Ishikawa (cell line): ENCODE measurements at regions not wholly inside any gene's neighbourhood (a gene's known extent, or its start where the extent isn't known, plus 50 kb on each side); places are given as distances from the start of the nearest gene placed in this dataset.

Source experiments
- CEBPB ChIP-seq: IDR thresholded peaks from 2 replicates; pipeline ENCODE4 v1.6.1; 2012
- CREB1 ChIP-seq: IDR thresholded peaks from 2 replicates; pipeline ENCODE4 v1.6.1; 2012; ENCODE audit warnings: low read depth
- EGR1 ChIP-seq: IDR thresholded peaks from 2 replicates; pipeline ENCODE4 v1.6.1; 2012
- EP300 ChIP-seq: IDR thresholded peaks from 2 replicates; pipeline ENCODE4 v1.6.1; 2012; ENCODE audit warnings: borderline replicate concordance
- FOXM1 ChIP-seq: IDR thresholded peaks from 2 replicates; pipeline ENCODE4 v1.6.1; 2012; ENCODE audit warnings: low read depth, borderline replicate concordance
- NFIC ChIP-seq: IDR thresholded peaks from 2 replicates; pipeline ENCODE4 v1.6.1; 2012
- RAD21 ChIP-seq: IDR thresholded peaks from 2 replicates; pipeline ENCODE4 v1.6.1; 2012; ENCODE audit warnings: low read depth
- TAF1 ChIP-seq: IDR thresholded peaks from 2 replicates; pipeline ENCODE4 v1.6.1; 2012; ENCODE audit warnings: low read depth, mild to moderate bottlenecking
- TCF12 ChIP-seq: IDR thresholded peaks from 2 replicates; pipeline ENCODE4 v1.6.1; 2012; ENCODE audit warnings: low read depth
- TEAD4 ChIP-seq: IDR thresholded peaks from 2 replicates; pipeline ENCODE4 v1.6.1; 2012
- YY1 ChIP-seq: IDR thresholded peaks from 2 replicates; pipeline ENCODE4 v1.6.1; 2012; ENCODE audit warnings: low read depth
- ZBTB7A ChIP-seq: IDR thresholded peaks from 2 replicates; pipeline ENCODE4 v1.6.1; 2012; ENCODE audit warnings: low read depth
- TF ChIP-seq, protein P1 (sequence below): IDR thresholded peaks from 2 replicates; pipeline ENCODE4 v1.6.1; 2012
- TF ChIP-seq, protein P2 (sequence below): IDR thresholded peaks from 2 replicates; pipeline ENCODE4 v1.6.1; 2012
- TF ChIP-seq, protein P3 (sequence below): IDR thresholded peaks from 2 replicates; pipeline ENCODE4 v1.6.1; 2012; ENCODE audit warnings: low read depth, mild to moderate bottlenecking

DNA sequence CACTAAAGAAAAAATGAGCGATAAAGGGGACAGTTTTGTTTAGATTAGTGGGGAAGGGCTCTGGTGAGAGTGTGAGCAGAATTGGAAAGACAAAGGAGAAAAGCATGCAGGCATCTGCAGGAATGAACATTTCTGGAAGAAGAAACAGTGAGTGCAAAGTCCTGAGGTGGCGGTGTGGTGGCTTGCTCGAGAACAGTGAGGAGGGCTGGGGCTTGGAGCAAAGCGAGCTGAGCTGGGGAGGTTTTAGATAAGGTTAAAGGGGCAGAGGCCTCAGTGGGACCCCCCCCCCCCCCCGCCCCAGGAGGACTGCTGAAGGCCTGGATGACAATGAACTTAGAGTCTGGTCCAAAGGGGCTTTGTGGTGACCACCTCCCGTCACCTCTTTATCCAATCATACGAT lies 202.7 kb upstream of the MVB12B start:
- TF ChIP-seq CREB1 = no peak
- TF ChIP-seq CEBPB = no peak
- TF ChIP-seq NFIC = no peak
- no peak for TF ChIP-seq EP300
- no peak for TF ChIP-seq TCF12
- TF ChIP-seq, protein P1, sequence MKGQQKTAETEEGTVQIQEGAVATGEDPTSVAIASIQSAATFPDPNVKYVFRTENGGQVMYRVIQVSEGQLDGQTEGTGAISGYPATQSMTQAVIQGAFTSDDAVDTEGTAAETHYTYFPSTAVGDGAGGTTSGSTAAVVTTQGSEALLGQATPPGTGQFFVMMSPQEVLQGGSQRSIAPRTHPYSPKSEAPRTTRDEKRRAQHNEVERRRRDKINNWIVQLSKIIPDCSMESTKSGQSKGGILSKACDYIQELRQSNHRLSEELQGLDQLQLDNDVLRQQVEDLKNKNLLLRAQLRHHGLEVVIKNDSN = no peak
- no peak for TF ChIP-seq ZBTB7A
- TF ChIP-seq TEAD4 = no peak
- no peak for TF ChIP-seq EGR1
- TF ChIP-seq, protein P2, sequence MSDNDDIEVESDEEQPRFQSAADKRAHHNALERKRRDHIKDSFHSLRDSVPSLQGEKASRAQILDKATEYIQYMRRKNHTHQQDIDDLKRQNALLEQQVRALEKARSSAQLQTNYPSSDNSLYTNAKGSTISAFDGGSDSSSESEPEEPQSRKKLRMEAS = no peak
- TF ChIP-seq RAD21 = no peak
- TF ChIP-seq FOXM1 = no peak
- TF ChIP-seq, protein P3, sequence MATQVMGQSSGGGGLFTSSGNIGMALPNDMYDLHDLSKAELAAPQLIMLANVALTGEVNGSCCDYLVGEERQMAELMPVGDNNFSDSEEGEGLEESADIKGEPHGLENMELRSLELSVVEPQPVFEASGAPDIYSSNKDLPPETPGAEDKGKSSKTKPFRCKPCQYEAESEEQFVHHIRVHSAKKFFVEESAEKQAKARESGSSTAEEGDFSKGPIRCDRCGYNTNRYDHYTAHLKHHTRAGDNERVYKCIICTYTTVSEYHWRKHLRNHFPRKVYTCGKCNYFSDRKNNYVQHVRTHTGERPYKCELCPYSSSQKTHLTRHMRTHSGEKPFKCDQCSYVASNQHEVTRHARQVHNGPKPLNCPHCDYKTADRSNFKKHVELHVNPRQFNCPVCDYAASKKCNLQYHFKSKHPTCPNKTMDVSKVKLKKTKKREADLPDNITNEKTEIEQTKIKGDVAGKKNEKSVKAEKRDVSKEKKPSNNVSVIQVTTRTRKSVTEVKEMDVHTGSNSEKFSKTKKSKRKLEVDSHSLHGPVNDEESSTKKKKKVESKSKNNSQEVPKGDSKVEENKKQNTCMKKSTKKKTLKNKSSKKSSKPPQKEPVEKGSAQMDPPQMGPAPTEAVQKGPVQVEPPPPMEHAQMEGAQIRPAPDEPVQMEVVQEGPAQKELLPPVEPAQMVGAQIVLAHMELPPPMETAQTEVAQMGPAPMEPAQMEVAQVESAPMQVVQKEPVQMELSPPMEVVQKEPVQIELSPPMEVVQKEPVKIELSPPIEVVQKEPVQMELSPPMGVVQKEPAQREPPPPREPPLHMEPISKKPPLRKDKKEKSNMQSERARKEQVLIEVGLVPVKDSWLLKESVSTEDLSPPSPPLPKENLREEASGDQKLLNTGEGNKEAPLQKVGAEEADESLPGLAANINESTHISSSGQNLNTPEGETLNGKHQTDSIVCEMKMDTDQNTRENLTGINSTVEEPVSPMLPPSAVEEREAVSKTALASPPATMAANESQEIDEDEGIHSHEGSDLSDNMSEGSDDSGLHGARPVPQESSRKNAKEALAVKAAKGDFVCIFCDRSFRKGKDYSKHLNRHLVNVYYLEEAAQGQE = no peak
- TF ChIP-seq YY1 = no peak
- no peak for TF ChIP-seq TAF1

DNA sequence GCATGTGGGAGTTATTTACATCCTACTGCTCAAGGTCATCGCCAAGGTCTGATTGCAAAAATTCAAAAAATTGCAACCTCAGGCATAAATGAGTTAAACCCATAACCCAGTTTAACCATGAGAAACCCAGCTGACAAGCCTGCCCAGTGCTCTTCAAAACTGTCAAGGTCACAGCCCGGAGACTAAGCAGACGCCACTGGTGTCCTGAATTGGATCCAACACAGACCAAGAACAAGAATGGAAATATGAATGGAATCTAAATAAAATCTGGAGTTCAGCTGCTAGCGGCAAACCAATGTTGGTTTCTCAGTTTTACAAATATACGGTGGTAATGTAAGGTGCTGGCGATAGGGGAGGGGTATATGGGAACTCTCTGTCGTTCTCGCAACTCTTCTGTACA lies 201.5 kb upstream of the MVB12B start:
- TF ChIP-seq TAF1 (no peak), TEAD4 (no peak), ZBTB7A (no peak), NFIC (no peak), TCF12 (no peak), YY1 (no peak), FOXM1 (no peak), RAD21 (no peak), CEBPB (no peak), CREB1 (no peak), EP300 (no peak), EGR1 (no peak)
- TF ChIP-seq, protein P3 = no peak
- TF ChIP-seq, protein P1 = no peak
- TF ChIP-seq, protein P2 = no peak

DNA sequence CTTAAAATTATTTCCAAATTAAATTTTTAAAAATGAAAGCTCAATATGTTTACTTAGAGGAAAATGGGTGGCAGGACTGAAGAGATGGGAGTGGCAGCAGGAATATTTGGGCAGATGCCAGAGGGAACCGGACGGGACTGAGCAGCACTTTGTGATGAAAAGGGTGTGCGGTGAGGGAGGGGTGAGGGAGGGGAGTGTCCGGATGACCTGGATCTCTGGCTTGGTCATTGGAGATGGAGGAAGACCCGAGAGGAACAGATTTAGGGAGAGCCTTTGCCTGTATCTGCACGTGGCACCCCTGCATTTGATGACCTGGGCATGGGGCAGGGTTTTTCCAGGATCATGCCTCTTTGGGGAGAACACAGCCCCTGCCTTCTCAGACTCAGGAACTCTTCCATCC lies 201.1 kb upstream of the MVB12B start:
- TF ChIP-seq CREB1 (no peak), ZBTB7A (no peak), EP300 (no peak), TEAD4 (no peak), TAF1 (no peak), EGR1 (no peak), YY1 (no peak), FOXM1 (no peak), TCF12 (no peak), NFIC (no peak), RAD21 (no peak), CEBPB (no peak)
- TF ChIP-seq, protein P2 = no peak
- TF ChIP-seq, protein P3 = no peak
- TF ChIP-seq, protein P1 = no peak

DNA sequence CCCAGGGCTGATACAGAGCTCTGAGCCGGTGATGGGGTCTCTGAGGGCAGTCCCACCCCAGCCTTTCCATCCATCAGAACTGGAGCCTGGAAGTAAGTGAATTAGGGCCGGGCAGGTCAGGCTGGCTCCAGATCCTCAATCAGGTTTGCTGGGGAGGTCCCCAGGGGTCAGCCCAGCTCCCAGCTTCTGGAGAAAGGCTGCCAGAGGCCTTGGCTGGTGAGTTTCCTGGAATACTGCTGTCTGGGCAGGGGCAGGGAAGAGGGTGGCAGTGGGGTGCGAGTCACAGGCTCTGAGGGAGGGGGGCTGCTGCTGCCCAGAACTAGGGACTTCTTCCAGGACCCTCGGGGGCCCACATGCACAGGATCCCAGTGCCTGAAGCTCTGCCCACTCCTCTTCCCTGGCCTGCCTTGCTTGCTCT lies 200.6 kb upstream of the MVB12B start:
- no peak for TF ChIP-seq CEBPB
- no peak for TF ChIP-seq TCF12
- TF ChIP-seq, protein P3 = no peak
- no peak for TF ChIP-seq ZBTB7A
- TF ChIP-seq NFIC = no peak
- no peak for TF ChIP-seq EGR1
